Left colon (tissue), 2 donors: ENCODE measurements at regions not wholly inside any gene's neighbourhood (a gene's known extent, or its start where the extent isn't known, plus 50 kb on each side); places are given as distances from the start of the nearest gene placed in this dataset.
"Not testable (repeated sequence)": the region's sequence is repeated elsewhere in the genome, so short reads cannot be mapped to it uniquely, and the experiment has no call there.

Experiments
- ATAC-seq: fragments of 200-7000 bp; cut with Tn5 transposase; one replicate; pipeline ENCODE4 v1.9.1; 2020; ENCODE audit warnings: mild to moderate bottlenecking, moderate library complexity
- DNase-seq, 2 donors: peaks; one replicate each; pipeline ENCODE4 v3.0.0-alpha.2; 2020
- intact Hi-C, 2 donors: fragments of 100-400 bp; cut with DNase I in 1 of 2; cut with micrococcal nuclease in 1 of 2; formaldehyde crosslinking; loops; one replicate each; pipeline versions ENCODE4 v1.11.2 to v1.14.0; 2022; cut with DNase I, micrococcal nuclease
- donor health status: DM: no; HTN: no; CAD: no.
- donor health status: DM: yes; HTN: yes; CAD: no.

DNA sequence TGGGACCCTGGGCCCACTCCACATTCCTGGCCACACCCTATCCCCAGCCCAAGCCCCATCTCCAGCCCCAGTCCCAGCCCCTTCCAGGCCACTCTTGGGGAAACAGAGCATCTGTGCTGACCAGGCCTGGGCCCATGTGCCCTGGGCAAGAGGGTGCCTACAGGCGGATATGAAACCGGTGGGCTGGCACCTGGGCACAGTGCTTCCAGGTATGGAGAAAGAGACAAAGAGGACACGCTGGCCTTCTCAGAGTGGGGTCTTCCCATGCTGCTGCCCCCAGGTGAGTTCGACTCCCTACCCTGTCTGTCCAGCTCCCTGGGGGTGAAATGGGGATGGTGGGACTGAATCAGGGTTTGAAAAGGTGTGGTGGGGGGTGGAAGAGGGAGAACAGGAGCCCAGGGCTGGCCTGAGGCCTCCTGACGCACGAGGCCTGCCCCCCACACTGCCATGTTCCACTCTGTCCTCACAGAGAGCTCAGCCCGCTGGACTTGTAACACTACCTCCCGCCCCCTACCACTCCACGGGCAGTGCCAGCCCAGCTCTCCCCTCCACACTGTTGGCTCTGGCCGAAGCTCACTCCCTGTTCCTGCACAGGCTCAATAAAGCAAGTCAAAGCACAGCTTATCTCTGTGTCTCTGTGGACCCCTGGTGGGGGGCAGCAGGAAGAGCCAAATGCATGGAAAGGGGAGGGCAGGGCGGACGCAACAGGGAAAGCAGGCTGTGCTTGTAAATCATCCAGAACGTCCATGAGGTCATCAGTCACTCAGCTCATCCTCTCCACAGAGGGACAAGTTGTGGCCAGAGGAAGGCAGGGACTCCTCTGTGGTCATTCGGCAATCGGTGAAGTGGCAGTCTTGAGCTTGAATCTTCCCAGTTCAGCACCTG is 71.1 kb upstream of the TMEM97 start:
- ATAC-seq (no peak), DNase-seq (no peak)
- intact Hi-C loops, result no loop called here

DNA sequence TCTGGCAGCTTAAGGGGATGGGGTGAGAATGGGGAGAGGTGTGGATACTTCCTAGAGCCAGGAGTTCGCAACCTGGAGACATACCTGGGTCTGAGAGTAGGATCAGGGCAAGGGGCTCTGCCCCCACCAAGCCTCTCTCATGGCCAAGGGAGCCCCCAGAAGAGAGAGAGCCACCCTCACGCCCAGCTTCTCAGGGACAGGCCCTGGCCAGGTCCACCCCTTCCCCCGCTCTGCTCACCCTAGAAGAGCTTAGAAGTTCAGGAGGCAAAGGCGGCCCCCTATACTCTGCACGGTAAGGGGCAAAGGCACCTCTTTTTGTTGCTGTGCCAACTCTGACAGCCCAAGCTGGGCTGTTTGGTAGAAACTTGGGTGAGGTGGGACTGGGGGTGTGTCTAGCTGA is 69.3 kb upstream of the TMEM97 start:
- no peak for ATAC-seq
- no peak for DNase-seq
- intact Hi-C loops, result loop anchor here in 1 of 2 donors (10.0 kb wide), 1 partner anchor 445 kb away; the partner anchor contains the start of gene NOS2

DNA sequence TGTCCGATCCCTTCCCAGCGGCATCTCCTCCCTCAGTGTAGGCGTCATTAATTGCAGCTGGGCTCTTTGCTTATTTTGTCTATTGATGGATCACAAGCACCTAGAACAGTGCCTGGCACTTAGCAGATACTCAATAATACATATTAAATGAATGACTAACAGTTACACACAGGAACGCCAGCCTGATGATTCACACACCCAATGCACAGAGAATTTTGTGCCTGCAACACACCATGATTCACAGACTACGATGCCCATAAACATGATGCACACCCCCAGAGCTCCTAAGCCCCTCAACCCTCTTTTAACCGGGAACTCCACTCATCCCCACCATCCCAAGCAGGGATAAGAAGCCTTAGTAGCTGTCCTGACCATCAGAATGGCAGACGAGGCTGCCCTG is 66.6 kb upstream of the TMEM97 start:
- intact Hi-C loops, result loop anchor here in 1 of 2 donors (10.0 kb wide), 1 partner anchor 448 kb away; the partner anchor contains the start of gene NOS2

DNA sequence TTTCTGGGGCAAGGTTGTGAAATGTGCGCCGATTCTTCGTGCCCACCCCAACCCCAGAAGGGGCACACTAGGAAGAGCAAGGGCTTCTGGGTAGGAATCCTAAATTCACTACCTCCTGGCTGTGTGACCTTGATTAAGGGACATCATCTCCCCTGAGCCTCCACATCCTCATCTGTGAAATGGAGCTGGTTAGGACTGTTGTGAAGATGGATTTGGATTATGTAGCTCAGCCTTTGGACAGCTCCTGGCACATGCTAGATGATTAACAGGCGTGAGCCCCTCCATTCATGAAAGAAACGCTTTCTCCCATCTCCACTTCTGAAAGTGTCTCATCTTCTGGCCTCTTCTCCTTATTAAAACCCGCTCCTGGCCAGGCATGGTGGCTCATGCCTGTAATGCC is 65.3 kb upstream of the TMEM97 start:
- intact Hi-C loops, result loop anchor here in 1 of 2 donors (10.0 kb wide), 1 partner anchor 449 kb away; the partner anchor contains the start of gene NOS2
- no peak for DNase-seq
- ATAC-seq, result no peak

More for the DNA sequence above, 66.6 kb upstream of the TMEM97 start:
- DNase-seq (no peak), ATAC-seq (no peak)

DNA sequence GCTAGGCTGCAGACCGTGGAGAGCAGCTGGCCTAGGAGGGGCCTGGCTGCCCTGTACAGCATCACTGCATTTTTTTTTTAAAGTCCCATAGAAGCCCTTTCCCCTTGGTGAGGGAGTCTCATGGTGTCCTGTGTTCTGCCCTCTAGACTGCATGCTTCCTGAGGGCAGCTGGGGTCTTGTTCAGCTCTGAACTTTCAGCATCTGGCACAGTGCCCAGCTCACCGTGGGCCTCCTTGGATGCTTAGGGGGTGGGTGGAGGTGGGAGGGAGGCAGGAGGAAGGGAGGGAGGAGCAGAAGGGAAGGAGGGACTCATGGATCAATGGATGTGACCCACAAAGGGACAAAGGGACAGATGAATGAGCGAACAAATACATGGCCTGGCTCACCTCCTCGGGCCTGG is 63.4 kb upstream of the TMEM97 start:
- intact Hi-C loops, result loop anchor here in 1 of 2 donors (10.0 kb wide), 1 partner anchor 451 kb away; the partner anchor contains the start of gene NOS2
- DNase-seq (no peak), ATAC-seq (no peak)

DNA sequence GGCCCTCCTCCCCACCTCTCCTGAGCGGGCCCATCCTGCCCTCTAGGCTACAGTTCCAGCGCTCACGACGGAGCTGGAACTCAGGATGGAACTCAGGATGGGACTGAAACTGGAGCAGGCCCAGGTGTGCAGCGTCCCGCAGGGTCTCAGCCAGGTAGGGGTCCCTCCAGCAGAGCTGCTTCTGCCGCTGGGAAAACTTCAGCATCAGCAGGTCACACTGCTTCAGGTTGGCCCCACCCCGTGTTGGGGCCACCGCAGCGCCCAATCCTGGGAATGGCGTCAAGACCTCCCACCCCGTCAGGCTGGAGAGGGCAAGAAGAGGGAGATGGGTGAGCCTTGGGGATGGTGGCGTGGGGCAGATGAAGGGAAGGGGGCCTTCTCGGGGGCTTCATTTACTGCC is 62.6 kb upstream of the TMEM97 start:
- intact Hi-C loops, result loop anchor here in 1 of 2 donors (10.0 kb wide), 1 partner anchor 452 kb away; the partner anchor contains the start of gene NOS2
- DNase-seq, result no peak
- ATAC-seq, result no peak

DNA sequence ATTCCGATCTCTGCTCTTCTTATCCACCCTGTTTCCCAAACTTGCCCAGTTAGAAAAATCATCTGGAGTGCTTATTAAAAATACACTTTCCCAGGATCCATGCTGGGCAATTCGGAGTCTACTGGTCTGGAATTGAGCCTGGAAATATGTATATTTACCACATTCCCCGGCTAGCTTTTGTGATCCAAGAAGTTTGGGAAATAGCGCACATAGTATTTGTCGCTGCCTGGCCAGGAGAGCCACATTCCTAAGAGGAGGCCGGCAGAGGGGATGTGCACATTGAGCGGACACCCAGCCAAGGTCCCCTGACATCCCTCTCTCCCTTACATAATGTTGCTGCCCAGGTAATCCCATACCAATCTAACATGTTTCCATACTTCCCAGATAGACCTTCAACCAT is 62.1 kb upstream of the TMEM97 start:
- DNase-seq, result no peak
- ATAC-seq, result no peak
- intact Hi-C loops, result loop anchor here in 1 of 2 donors (10.0 kb wide), 1 partner anchor 452 kb away; the partner anchor contains the start of gene NOS2

DNA sequence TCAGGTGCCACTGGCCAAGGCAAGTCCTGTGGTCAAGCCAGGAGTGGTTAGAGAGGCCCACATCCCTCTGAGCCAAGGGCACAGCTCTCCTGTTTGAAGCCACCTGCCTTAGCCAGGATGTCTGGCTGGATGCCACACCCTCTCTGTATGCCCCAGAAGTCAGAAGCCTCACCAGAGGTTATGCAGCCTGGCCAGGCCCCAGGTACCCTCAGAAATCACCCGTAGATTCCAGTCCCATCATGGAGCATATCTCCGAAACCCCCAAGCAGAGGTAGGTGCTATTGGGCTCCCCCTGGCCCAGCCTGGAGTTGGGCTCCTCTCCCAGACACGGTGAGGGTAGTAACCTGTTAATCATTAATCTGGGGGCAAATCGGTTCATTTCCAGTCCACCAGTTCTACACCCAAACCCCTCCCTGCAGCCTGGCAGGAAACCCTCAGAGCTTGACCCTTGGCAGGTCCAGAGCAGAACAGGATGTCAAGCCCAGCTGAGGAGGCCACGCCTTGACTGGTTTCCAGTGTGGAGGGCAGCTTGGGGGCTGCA is 60.6 kb upstream of the TMEM97 start:
- ATAC-seq (peak; percentile 86), DNase-seq (no peak)

DNA sequence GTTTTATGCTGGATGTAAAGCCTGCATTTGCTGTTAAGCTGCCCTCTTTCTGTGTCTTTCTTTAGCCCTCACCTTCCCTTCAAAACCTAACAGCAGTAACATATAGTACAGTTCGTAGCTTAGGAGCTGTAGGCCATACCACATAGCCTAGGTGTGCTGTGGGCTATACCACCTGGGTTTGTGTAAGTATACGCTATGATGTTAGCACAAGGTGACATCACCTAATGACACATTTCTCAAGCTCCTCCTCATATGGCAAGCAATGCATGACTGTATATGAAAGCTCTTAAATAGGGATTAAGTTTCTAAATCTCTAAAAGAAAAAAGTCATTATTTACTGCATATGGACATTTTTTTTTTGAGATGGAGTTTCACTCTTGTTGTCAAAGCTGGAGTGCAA is 57.8 kb upstream of the TMEM97 start:
- ATAC-seq, result no peak
- DNase-seq, result no peak
- intact Hi-C loops, result no loop called here

More for the DNA sequence above, 60.6 kb upstream of the TMEM97 start:
- intact Hi-C loops, result loop anchor here in 1 of 2 donors (10.0 kb wide), 1 partner anchor 454 kb away; the partner anchor contains the start of gene NOS2

DNA sequence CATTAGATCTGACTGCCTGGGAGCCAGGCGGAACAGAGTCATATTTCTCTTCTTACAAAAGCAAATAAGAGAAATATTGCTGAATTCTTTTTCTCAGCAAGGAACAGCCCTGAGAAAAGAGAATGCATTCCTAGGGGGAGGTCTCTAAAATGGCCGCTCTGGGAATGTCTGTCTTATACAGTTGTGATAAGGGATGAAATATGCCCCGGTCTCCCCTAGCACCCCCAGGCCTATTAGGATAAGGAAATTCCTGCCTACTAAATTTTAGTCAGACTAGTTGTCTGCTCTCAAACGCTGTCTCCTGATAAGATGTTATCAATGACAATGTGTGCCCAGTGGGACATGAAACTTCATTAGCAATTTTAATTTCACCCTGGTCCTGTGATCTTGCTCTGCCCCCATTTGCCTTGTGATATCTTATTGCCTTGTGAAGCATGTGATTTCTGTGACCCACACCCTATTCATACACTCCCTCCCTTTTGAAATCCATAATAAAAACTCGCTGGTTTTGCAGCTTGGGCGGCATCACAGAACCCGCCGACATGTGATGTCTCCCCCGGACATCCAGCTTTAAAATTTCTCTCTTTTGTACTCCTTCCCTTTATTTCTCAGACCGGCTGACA is 56.8 kb upstream of the TMEM97 start:
- intact Hi-C loops, DNase-seq, ATAC-seq: not testable (repeated sequence)

DNA sequence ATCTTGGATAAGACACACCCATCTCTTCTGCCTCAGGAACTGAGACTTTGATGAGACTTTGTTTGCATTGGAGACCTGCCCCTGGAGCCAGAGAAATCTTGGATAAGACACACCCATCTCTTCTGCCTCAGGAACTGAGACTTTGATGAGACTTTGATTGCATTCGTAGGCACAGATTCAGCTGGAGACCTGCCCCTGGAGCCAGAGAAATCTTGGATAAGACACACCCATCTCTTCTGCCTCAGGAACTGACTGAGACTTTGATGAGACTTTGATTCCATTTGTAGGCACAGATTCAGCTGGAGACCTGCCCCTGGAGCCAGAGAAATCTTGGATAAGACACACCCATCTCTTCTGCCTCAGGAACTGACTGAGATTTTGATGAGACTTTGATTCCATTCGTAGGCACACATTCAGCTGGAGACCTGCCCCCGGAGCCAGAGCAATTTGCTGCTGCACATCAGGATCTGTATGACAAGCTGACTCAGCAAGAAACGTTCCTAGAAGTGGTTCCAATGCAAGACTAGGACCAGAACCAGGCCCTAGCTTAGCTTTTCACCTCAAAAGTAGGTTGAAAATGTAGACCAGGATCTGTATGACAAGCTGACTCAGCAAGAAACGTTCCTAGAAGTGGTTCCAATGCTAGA is 54.0 kb upstream of the TMEM97 start:
- DNase-seq, intact Hi-C loops: not testable (repeated sequence)

DNA sequence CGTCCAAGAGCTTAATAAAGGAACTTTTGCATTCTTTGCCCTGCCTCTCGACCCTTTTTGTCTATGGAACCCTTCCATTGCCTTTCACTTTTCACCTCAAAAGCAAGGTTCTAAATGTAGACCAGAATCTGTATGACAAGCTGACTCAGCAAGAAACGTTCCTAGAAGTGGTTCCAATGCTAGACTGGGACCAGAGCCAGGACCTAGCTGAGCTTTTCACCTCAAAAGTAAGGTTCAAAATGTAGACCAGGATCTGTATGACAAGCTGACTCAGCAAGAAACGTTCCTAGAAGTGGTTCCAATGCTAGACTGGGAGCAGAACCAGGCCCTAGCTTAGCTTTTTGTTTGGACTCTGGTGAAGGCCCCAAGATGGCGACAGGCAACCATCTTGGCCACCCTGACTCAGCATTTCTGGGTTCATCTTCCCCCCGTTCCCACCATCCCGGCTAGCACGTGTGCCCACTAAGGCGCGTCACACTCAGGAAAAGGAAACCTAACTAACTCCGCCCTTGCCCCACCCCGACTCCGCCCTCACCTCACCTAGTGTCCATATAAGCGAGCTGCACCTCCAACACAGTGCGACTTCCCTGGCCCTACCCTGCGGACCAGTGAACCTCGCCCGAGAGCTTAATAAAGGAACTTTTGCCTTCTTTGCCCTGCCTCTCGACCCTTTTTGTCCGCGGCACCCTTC is 53.0 kb upstream of the TMEM97 start:
- DNase-seq, intact Hi-C loops, ATAC-seq: not testable (repeated sequence)

More for the DNA sequence above, 54.0 kb upstream of the TMEM97 start:
- peak; percentile 55 for ATAC-seq

DNA sequence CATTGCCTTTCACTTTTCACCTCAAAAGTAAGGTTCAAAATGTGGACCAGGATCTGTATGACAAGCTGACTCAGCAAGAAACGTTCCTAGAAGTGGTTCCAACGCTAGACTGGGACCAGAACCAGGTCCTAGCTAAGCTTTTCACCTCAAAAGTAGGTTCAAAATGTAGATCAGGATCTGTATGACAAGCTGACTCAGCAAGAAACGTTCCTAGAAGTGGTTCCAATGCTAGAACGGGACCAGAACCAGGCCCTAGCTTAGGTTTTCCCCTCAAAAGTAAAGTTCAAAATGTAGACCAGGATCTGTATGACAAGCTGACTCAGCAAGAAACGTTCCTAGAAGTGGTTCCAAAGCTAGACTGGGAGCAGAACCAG is 52.5 kb upstream of the TMEM97 start:
- DNase-seq, ATAC-seq, intact Hi-C loops: not testable (repeated sequence)

DNA sequence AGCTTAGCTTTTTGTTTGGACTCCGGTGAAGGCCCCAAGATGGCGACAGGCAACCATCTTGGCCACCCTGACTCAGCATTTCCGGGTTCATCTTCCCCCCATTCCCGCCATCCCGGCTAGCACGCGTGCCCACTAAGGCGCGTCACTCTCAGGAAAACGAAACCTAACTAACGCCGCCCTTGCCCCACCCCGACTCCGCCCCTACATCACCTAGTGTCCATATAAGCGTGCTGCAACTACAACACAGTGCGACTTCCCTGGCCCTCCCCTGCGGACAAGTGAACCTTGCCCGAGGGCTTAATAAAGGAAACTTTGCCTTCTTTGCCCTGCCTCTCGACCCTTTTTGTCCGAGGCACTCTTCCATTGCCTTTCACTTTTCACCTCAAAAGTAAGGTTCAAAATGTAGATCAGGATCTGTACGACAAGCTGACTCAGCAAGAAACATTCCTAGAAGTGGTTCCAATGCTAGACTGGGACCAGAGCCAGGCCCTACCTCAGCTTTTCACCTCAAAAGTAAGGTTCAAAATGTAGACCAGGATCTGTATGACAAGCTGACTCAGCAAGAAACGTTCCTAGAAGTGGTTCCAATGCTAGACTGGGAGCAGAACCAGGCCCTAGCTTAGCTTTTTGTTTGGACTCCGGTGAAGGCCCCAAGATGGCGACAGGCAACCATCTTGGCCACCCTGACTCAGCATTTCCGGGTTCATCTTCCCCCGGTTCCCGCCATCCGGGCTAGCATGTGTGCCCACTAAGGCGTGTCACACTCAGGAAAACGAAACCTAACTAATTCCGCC is 51.9 kb upstream of the TMEM97 start:
- intact Hi-C loops, DNase-seq, ATAC-seq: not testable (repeated sequence)

DNA sequence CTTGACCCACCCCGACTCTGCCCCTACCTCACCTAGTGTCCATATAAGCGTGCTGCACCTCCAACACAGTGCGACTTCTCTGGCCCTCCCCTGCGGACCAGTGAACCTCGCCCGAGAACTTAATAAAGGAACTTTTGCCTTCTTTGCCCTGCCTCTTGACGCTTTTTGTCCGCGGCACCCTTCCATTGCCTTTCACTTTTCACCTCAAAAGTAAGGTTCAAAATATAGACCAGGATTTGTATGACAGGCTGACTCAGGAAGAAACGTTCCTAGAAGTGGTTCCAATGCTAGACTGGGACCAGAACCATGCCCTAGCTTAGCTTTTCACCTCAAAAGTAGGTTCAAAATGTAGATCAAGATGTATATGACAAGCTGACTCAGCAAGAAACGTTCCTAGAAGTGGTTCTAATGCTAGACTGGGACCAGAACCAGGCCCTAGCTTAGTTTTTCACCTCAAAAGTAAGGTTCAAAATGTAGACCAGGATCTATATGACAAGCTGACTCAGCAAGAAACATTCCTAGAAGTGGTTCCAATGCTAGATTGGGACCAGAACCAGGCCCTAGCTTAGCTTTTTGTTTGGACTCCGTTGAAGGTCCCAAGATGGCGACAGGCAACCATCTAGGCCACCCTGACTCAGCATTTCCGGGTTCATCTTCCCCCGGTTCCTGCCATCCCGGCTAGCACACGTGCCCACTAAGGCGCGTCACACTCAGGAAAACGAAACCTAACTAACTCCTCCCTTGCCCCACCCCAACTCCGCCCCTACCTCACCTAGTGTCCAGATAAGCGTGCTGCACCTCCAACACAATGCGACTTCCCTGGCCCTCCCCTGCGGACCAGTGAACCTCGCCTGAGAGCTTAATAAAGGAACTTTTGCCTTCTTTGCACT is 51.0 kb upstream of the TMEM97 start:
- ATAC-seq (no peak), DNase-seq (no peak)
- intact Hi-C loops, result no loop called here

DNA sequence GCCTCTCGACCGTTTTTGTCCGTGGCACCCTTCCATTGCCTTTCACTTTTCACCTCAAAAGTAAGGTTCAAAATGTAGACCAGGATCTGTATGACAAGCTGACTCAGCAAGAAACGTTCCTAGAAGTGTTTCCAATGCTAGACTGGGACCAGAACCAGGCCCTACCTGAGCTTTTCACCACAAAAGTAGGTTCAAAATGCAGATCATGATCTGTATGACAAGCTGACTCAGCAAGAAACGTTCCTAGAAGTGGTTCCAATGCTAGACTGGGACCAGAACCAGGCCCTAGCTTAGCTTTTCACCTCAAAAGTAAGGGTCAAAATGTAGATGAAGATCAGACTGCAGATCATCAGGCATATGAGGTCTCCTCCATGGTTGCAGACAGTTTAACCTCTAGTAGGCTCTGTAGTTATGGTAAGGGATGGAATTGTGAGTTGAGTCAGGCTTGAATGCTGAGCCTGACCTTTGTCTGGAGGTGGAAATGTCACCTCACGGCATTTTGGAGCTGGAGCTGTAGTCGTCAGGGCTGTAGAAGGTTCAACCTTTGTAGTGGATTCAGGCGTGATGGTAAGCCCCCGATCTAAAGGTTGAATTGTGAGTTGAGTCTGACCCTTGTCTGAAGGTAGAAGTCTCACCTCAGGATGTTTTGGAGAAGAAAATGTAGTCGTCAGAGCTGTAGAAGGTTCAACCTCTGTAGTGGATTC is 50.2 kb upstream of the TMEM97 start:
- no peak for DNase-seq
- intact Hi-C loops, result no loop called here
- no peak for ATAC-seq
